PC-9 (cell line): ENCODE measurements at regions not wholly inside any gene's neighbourhood (a gene's known extent, or its start where the extent isn't known, plus 50 kb on each side); places are given as distances from the start of the nearest gene placed in this dataset.

Source experiments
- BruUV-seq: library from RNA; stranded (reverse); fragments of 400-500 nt; replicated peaks from 2 replicates; lab custom pipeline; 2021; lab: Mats Ljungman, UMichigan
- CTCF ChIA-PET: fragments of 300-600 bp; sonication (Branson Sonifier 250); formaldehyde crosslinking; loops from one replicate; lab custom pipeline; 2022; ENCODE audit warnings: antibody characterized with exemption; lab: Charles Lee
- POLR2A ChIA-PET: fragments of 300-600 bp; sonication (Branson Sonifier 250); formaldehyde crosslinking; loops from one replicate; lab custom pipeline; 2022; ENCODE audit warnings: antibody characterized with exemption; ENCODE audit not compliant: unreplicated experiment; lab: Charles Lee
- DNase-seq, 2 experiments: peaks; one replicate each; pipeline versions ENCODE4 v3.0.0 to v3.0.0-alpha.2; 2015 to 2022; ENCODE audit warnings: mixed read lengths in 1 of 2
- H2AFZ ChIP-seq: fragments of 200-600 bp; sonication (generic); 2 replicates; pipeline ENCODE4 v1.8.1; 2017; ENCODE audit warnings: antibody characterized with exemption
- H3F3A ChIP-seq: fragments of 200-600 bp; sonication (generic); 2 replicates; pipeline ENCODE4 v1.8.1; 2017; ENCODE audit warnings: antibody characterized with exemption, mild to moderate bottlenecking, low read depth; ENCODE audit not compliant: insufficient read depth
- H3K27ac ChIP-seq: fragments of 200-600 bp; sonication (generic); 2 replicates; pipeline ENCODE4 v1.6.1; 2016; ENCODE audit warnings: mixed run types
- H3K27me3 ChIP-seq: fragments of 200-600 bp; sonication (generic); 2 replicates; pipeline ENCODE4 v1.6.1; 2016; ENCODE audit warnings: low read depth, mixed run types; ENCODE audit not compliant: insufficient read depth
- H3K36me3 ChIP-seq: fragments of 200-600 bp; sonication (generic); 2 replicates; pipeline ENCODE4 v1.6.1; 2016; ENCODE audit warnings: low read depth, mixed run types
- H3K4me1 ChIP-seq: fragments of 200-600 bp; sonication (generic); replicated peaks from 2 replicates; pipeline ENCODE4 v1.6.1; 2016; ENCODE audit warnings: mixed run types; ENCODE audit not compliant: insufficient read depth
- H3K4me2 ChIP-seq: fragments of 200-600 bp; sonication (generic); 2 replicates; pipeline ENCODE4 v1.6.1; 2017; ENCODE audit warnings: mixed run types
- H3K4me3 ChIP-seq: fragments of 200-600 bp; sonication (generic); 2 replicates; pipeline ENCODE4 v1.6.1; 2016; ENCODE audit warnings: mixed run types
- H3K79me2 ChIP-seq: fragments of 200-600 bp; sonication (generic); 2 replicates; pipeline ENCODE4 v1.6.1; 2017; ENCODE audit warnings: low read depth, mixed run types
- H3K9me2 ChIP-seq: fragments of 200-600 bp; sonication (generic); 2 replicates; pipeline ENCODE4 v1.8.1; 2017; ENCODE audit warnings: mild to moderate bottlenecking; ENCODE audit not compliant: insufficient read depth
- H3K9me3 ChIP-seq: fragments of 200-600 bp; sonication (generic); 2 replicates; pipeline ENCODE4 v1.8.1; 2016; ENCODE audit warnings: low read depth; ENCODE audit not compliant: insufficient read depth
- H4K20me1 ChIP-seq: fragments of 200-600 bp; sonication (generic); 2 replicates; pipeline ENCODE4 v1.8.1; 2017; ENCODE audit not compliant: insufficient read depth
- EZH2 ChIP-seq: fragments of 200-600 bp; sonication (generic); IDR thresholded peaks from 2 replicates; pipeline ENCODE4 v1.8.0; 2017; ENCODE audit warnings: antibody characterized with exemption, low read depth
- intact Hi-C: fragments of 100-400 bp; cut with micrococcal nuclease; formaldehyde crosslinking; loops from one replicate; pipeline ENCODE4 v1.10.0; 2022; ENCODE audit not compliant: unreplicated experiment
- TF ChIP-seq, protein P1 (sequence below): fragments of 200-600 bp; sonication (generic); conservative IDR thresholded peaks from 2 replicates; pipeline ENCODE4 v1.6.1; 2017; ENCODE audit warnings: mixed run types, antibody characterized with exemption, mild to moderate bottlenecking, moderate library complexity

DNA sequence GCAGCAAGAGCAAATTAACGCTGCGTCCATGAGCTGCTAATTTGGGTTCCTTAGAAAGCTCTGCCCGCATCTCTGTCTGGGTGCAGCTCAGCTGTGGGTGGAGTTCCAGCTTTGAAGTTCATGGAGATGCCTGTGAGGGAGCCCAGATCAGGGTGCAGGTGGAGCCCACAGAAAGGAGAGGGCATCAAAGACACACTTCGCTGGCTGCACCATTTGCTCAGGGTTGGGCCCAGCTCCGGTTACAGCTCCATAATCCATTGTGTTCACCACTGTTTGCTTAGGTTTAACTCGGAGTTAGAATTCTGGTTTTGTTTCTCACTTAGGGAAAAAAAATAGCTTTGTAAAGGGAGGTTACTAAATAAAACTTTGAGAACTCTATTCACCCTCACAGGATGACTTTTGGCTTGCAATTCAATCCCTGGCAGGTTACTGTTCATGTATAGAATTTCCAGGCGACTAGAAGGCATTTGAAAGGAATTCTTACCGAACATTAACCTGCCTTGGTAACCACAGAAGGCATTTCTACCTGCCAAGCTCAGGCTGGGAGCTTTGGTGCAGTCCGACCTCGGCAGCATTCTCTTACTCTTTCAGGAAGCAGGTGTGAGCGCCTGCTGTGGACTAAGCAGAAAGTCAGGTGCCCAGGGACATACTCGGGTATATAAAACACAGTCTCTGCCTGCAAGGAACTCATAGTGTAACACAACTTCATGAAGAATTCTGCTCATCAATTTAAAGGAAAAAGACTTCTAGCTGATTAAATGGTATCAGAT, 179.5 kb upstream of the RNF32 start:
- ChIA-PET CTCF (no interaction called here), POLR2A (no interaction called here)
- TF ChIP-seq, protein P1, sequence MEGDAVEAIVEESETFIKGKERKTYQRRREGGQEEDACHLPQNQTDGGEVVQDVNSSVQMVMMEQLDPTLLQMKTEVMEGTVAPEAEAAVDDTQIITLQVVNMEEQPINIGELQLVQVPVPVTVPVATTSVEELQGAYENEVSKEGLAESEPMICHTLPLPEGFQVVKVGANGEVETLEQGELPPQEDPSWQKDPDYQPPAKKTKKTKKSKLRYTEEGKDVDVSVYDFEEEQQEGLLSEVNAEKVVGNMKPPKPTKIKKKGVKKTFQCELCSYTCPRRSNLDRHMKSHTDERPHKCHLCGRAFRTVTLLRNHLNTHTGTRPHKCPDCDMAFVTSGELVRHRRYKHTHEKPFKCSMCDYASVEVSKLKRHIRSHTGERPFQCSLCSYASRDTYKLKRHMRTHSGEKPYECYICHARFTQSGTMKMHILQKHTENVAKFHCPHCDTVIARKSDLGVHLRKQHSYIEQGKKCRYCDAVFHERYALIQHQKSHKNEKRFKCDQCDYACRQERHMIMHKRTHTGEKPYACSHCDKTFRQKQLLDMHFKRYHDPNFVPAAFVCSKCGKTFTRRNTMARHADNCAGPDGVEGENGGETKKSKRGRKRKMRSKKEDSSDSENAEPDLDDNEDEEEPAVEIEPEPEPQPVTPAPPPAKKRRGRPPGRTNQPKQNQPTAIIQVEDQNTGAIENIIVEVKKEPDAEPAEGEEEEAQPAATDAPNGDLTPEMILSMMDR, result no peak
- no peaks in the 10 kb centered on the region for H3K9me2 ChIP-seq
- no peak for DNase-seq
- no peaks in the 10 kb centered on the region for H3F3A ChIP-seq
- H3K4me1 ChIP-seq, result no peaks in the 10 kb centered on the region
- no peak overlapping the region for H3K4me2 ChIP-seq
- H3K4me3 ChIP-seq, result no peak overlapping the region
- H3K27ac ChIP-seq, result no peak overlapping the region
- no peak overlapping the region for H2AFZ ChIP-seq
- no peaks in the 10 kb centered on the region for H3K36me3 ChIP-seq
- no peaks in the 10 kb centered on the region for H3K79me2 ChIP-seq
- BruUV-seq, result no TSS peak
- H3K27me3 ChIP-seq, result peaks cover 100% of the 10 kb centered on the region
- no peaks in the 10 kb centered on the region for H3K9me3 ChIP-seq
- H4K20me1 ChIP-seq, result no peaks in the 10 kb centered on the region
- intact Hi-C loops, result no loop called here

DNA sequence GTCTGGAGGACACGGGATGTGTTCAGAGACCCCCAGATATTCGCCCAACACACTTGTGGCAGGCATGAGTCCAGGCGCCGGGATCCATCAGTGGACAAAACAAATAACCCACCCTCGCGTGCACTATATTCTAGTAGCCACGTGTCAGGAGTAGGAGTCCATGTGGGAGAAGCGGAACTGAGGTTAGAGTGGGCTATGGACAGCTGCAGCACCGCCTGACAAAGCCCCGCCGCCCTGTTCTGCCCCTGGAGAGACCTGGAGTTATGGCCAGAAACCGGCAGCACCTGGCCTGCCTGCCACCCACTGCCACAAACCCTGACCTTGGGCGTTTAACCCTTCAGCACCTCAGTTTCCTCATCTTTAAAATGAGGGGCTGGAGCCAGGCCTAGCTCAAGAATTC, 181.0 kb upstream of the RNF32 start:
- POLR2A ChIA-PET, result no interaction called here
- no peaks in the 10 kb centered on the region for H3K36me3 ChIP-seq

DNA sequence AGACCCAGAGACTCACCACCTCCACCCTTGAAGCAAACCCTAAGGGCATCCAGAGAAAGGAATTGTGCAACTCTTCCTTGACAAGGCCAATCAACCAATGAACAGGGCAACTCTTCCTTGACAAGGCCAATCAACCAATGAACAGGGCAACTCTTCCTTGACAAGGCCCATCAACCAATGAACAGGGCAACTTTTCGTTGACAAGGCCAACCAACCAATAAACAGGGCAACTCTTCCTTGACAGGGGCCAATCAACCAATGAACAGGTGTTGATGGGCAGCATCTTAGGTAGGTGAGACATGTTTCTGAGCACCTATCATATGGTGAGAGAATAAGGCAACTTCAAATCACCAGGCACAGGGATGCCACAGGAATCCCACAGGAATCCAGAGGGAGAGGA, 181.5 kb upstream of the RNF32 start:
- Histone ChIP-seq H2AFZ (no peak overlapping the region), H3K4me3 (no peak overlapping the region), H3K79me2 (no peaks in the 10 kb centered on the region), H3K4me1 (no peaks in the 10 kb centered on the region), H3K36me3 (no peaks in the 10 kb centered on the region), H3K9me3 (no peaks in the 10 kb centered on the region), H4K20me1 (no peaks in the 10 kb centered on the region), H3K27me3 (peaks cover 100% of the 10 kb centered on the region), H3K27ac (no peak overlapping the region), H3K4me2 (no peak overlapping the region), H3K9me2 (no peaks in the 10 kb centered on the region), H3F3A (no peaks in the 10 kb centered on the region)
- ChIA-PET POLR2A (no interaction called here), CTCF (no interaction called here)
- no TSS peak for BruUV-seq
- intact Hi-C loops, result no loop called here
- TF ChIP-seq, protein P1, result no peak
- TF ChIP-seq EZH2, result no peak
- no peak for DNase-seq

More for the DNA sequence above, 181.0 kb upstream of the RNF32 start:
- Histone ChIP-seq H3K4me2 (no peak overlapping the region), H3F3A (no peaks in the 10 kb centered on the region), H2AFZ (no peak overlapping the region), H3K4me1 (no peaks in the 10 kb centered on the region), H4K20me1 (no peaks in the 10 kb centered on the region), H3K4me3 (no peak overlapping the region), H3K27ac (no peak overlapping the region), H3K9me3 (no peaks in the 10 kb centered on the region), H3K9me2 (no peaks in the 10 kb centered on the region), H3K27me3 (peaks cover 100% of the 10 kb centered on the region), H3K79me2 (no peaks in the 10 kb centered on the region)
- DNase-seq, result no peak
- CTCF ChIA-PET, result no interaction called here
- BruUV-seq, result no TSS peak
- TF ChIP-seq, protein P1, result no peak
- no peak for TF ChIP-seq EZH2
- intact Hi-C loops, result no loop called here
